ENCODE measurements at regions not wholly inside any gene's neighbourhood (a gene's known extent, or its start where the extent isn't known, plus 50 kb on each side); places are given as distances from the start of the nearest gene placed in this dataset.
"Not testable (repeated sequence)": the region's sequence is repeated elsewhere in the genome, so short reads cannot be mapped to it uniquely, and the experiment has no call there.

DNA sequence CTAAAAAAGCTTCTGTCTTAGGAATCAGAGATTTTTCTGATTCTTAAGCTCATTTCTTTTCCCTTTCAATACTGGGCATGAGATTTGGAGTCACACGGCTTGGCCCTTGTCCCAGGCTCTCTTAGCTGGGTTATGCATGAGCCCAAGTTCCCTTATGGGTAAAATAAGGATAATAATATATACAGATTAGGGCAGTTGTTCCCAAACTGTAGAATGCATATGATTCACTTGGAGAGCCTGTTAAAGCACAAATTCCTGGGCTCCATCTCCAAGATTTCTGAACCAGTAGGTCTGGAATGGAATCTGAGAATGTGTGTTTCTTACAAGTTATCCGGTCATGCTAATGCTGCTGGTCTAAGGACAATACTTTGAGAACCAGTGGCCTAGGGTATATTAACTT, 154.0 kb downstream of the REEP3 start:
- Histone ChIP-seq H3K9me3 (ENCODE audit: severe bottlenecking) (no peaks in the 10 kb centered on the region), H3K27ac (no peak overlapping the region), H3K36me3 (no peaks in the 10 kb centered on the region), H3K27me3 (ENCODE audit: insufficient read depth, low read depth, severe bottlenecking) (no peaks in the 10 kb centered on the region), H3K4me3 (ENCODE audit: low read depth, low read length) (no peak overlapping the region)
- TF ChIP-seq, protein P1, sequence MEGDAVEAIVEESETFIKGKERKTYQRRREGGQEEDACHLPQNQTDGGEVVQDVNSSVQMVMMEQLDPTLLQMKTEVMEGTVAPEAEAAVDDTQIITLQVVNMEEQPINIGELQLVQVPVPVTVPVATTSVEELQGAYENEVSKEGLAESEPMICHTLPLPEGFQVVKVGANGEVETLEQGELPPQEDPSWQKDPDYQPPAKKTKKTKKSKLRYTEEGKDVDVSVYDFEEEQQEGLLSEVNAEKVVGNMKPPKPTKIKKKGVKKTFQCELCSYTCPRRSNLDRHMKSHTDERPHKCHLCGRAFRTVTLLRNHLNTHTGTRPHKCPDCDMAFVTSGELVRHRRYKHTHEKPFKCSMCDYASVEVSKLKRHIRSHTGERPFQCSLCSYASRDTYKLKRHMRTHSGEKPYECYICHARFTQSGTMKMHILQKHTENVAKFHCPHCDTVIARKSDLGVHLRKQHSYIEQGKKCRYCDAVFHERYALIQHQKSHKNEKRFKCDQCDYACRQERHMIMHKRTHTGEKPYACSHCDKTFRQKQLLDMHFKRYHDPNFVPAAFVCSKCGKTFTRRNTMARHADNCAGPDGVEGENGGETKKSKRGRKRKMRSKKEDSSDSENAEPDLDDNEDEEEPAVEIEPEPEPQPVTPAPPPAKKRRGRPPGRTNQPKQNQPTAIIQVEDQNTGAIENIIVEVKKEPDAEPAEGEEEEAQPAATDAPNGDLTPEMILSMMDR (IDR thresholded peaks at IDR 0.05; ENCODE audit: low read depth, low read length), result no peak
- no peak for DNase-seq

DNA sequence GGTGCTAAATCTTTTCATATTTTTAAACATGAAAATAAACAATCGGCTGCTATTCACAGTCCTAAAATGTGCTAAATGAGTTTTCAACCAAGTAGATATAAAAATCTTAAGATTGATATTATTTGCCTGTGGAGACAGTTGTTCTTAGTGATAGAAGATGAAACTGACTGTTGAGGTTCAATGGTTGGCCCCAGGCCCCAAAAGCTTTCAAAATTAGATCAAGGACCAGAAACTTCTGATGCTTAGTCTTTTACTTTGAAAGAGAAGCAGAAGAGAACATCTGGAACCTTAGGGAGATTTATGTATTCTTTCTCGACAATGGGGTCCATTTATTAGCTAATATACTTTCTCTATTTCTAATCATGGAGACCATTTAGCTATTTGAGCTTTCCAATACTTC, 155.8 kb downstream of the REEP3 start:
- no peaks in the 10 kb centered on the region for H3K9me3 ChIP-seq (ENCODE audit: severe bottlenecking)
- no peak overlapping the region for H3K4me3 ChIP-seq (ENCODE audit: low read depth, low read length)
- no peaks in the 10 kb centered on the region for H3K27me3 ChIP-seq (ENCODE audit: insufficient read depth, low read depth, severe bottlenecking)
- H3K27ac ChIP-seq, result no peak overlapping the region
- DNase-seq, result no peak
- TF ChIP-seq, protein P1 (IDR thresholded peaks at IDR 0.05; ENCODE audit: low read depth, low read length), result no peak
- no peaks in the 10 kb centered on the region for H3K36me3 ChIP-seq

DNA sequence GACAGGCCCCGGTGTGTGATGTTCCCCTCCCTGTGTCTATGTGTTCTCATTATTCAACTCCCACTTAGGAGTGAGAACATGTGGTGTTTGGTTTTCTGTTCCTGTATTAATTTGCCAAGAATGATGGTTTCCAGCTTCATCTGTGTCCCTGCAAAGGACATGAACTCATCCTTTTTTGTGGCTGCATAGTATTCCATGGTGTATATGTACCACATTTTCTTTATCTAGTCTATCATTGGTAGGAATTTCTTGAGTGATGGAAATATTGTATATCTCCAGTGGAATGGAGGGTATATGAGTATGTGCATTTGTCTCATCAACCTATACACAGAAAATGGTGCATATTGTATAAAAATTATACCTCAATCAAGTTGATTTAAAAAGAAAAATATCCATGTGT, 159.3 kb downstream of the REEP3 start:
- H3K9me3 ChIP-seq (ENCODE audit: severe bottlenecking); H3K4me3 ChIP-seq (ENCODE audit: low read depth, low read length); H3K27ac ChIP-seq; H3K27me3 ChIP-seq (ENCODE audit: insufficient read depth, low read depth, severe bottlenecking); H3K36me3 ChIP-seq; DNase-seq: not testable (repeated sequence)

DNA sequence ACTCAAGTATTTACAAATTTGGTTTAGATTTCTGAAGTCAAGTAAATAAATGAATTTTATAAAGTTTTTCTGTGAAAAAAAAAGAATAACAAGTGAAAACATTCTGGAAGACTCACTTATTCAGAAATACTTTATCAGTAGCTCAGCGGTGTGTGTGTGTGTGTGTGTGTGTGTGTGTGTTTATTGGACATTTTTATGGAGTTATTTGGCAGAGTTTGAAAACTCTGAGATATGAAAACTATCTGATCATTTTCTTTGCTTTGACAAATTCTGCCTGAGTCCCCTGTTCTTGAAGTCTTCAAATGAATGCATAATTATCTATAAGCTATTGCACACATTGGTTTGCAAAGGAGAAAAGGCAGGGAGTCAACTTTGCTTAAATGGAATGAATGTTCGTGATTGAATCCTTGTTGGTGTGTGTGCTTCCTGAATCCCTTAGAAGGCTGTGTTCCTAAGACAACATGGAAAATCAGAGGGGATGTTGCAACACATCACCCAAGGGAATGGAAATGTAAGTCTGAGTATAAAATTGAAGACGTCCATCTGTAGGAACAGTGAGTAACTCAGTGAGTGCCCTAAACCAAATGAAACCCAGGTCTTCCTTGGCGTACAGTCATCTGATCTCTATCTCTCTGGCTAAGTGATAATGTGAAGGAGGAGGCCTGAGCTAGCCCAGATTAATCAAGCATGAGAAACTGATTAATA, 160.9 kb downstream of the REEP3 start:
- no peaks in the 10 kb centered on the region for H3K9me3 ChIP-seq (ENCODE audit: severe bottlenecking)
- H3K27me3 ChIP-seq (ENCODE audit: insufficient read depth, low read depth, severe bottlenecking), result no peaks in the 10 kb centered on the region
- TF ChIP-seq, protein P1 (IDR thresholded peaks at IDR 0.05; ENCODE audit: low read depth, low read length), result no peak
- no peaks in the 10 kb centered on the region for H3K36me3 ChIP-seq
- DNase-seq, result no peak
- no peak overlapping the region for H3K4me3 ChIP-seq (ENCODE audit: low read depth, low read length)
- H3K27ac ChIP-seq, result no peak overlapping the region

DNA sequence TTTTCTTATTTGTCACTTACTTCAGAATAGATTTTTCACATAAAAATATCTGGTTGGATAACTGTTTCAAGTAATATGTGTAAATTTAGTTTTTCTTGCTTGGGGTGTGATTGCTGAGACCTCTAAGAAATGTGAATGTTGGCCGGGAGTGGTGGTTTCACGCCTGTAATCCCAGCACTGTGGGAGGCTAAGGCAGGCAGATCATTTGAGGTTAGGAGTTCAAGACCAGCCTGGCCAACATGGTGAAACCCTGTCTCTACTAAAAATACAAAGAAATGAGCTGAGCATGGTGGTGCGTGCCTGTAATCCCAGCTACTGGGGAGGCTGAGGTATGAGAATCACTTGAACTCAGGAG, 161.5 kb downstream of the REEP3 start:
- H3K27me3 ChIP-seq (ENCODE audit: insufficient read depth, low read depth, severe bottlenecking); H3K27ac ChIP-seq; H3K36me3 ChIP-seq; H3K9me3 ChIP-seq (ENCODE audit: severe bottlenecking); H3K4me3 ChIP-seq (ENCODE audit: low read depth, low read length); DNase-seq: not testable (repeated sequence)

DNA sequence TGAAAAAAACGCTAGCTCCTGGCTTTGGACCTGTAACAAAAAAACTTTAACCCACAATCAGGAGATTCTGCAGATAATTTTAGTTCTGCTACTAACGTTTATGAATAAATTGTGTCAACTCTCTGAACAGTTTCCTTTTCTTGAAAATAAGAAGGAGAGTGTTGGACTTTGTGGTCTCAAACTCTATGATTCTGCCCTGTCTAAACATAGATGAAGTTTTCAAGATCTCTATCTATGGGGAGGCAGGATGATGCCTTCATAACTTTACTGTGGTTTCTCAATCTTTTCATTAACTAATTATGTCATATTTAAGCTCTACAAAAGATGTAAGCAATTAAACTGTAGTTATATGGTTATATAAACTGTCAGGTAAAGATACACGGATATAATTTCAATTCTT, 162.0 kb downstream of the REEP3 start:
- H3K9me3 ChIP-seq (ENCODE audit: severe bottlenecking), result no peaks in the 10 kb centered on the region
- no peak overlapping the region for H3K27ac ChIP-seq
- H3K36me3 ChIP-seq, result no peaks in the 10 kb centered on the region
- TF ChIP-seq, protein P1 (IDR thresholded peaks at IDR 0.05; ENCODE audit: low read depth, low read length), result no peak
- no peaks in the 10 kb centered on the region for H3K27me3 ChIP-seq (ENCODE audit: insufficient read depth, low read depth, severe bottlenecking)
- DNase-seq, result no peak
- H3K4me3 ChIP-seq (ENCODE audit: low read depth, low read length), result no peak overlapping the region

DNA sequence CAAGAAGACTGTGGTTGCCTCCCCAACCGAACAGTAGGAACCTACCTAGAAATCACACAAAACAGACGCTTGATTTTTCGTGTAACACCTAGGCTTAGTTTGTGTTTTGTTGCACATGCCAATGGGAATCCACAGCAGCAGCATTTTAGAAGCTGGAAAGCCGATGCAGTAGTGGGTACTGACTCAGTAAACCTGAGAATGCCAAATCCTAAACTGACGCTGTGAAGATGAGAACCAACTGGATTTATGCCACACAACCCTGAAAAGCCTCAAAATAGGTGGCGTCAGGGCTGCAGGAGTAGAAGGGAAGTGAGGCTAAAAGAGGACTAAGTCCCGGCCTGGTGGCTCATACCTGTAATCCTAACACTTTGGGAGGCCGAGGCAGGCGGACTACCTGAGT, 162.5 kb downstream of the REEP3 start:
- Histone ChIP-seq H3K4me3 (ENCODE audit: low read depth, low read length) (no peak overlapping the region), H3K27me3 (ENCODE audit: insufficient read depth, low read depth, severe bottlenecking) (no peaks in the 10 kb centered on the region), H3K9me3 (ENCODE audit: severe bottlenecking) (no peaks in the 10 kb centered on the region), H3K27ac (no peak overlapping the region), H3K36me3 (no peaks in the 10 kb centered on the region)
- TF ChIP-seq, protein P1 (IDR thresholded peaks at IDR 0.05; ENCODE audit: low read depth, low read length), result no peak
- no peak for DNase-seq
